H9 (cell line): ENCODE measurements at regions not wholly inside any gene's neighbourhood (a gene's known extent, or its start where the extent isn't known, plus 50 kb on each side); places are given as distances from the start of the nearest gene placed in this dataset.

Experiments
- DNase-seq: peaks from one replicate; pipeline ENCODE4 v3.0.0-alpha.2; 2017
- H2AFZ ChIP-seq: one replicate; pipeline ENCODE4 v1.6.1; 2013; ENCODE audit warnings: mild to moderate bottlenecking, low read length, control low read depth, moderate library complexity
- H2AK5ac ChIP-seq: 2 replicates; pipeline ENCODE4 v1.6.1; 2013; ENCODE audit warnings: low read length, control low read depth, mixed read lengths; ENCODE audit not compliant: insufficient read length
- H2BK120ac ChIP-seq: one replicate; pipeline ENCODE4 v1.6.1; 2013; ENCODE audit warnings: low read depth, mild to moderate bottlenecking, low read length, control low read depth, inconsistent platforms; ENCODE audit not compliant: poor library complexity, severe bottlenecking
- H2BK12ac ChIP-seq: 2 replicates; pipeline ENCODE4 v1.6.1; 2013; ENCODE audit warnings: low read length, control low read depth, mixed read lengths, low read depth; ENCODE audit not compliant: insufficient read length
- H2BK15ac ChIP-seq: 2 replicates; pipeline ENCODE4 v1.6.1; 2013; ENCODE audit warnings: low read depth, low read length, control low read depth
- H2BK20ac ChIP-seq: one replicate; pipeline ENCODE4 v1.6.1; 2013; ENCODE audit warnings: low read depth, mild to moderate bottlenecking, low read length, control low read depth, inconsistent platforms; ENCODE audit not compliant: poor library complexity, severe bottlenecking
- H2BK5ac ChIP-seq: 2 replicates; pipeline ENCODE4 v1.6.1; 2013; ENCODE audit warnings: low read length, control low read depth, mixed read lengths; ENCODE audit not compliant: insufficient read length
- H3K14ac ChIP-seq: 2 replicates; pipeline ENCODE4 v1.6.1; 2013; ENCODE audit warnings: low read length, control low read depth; ENCODE audit not compliant: insufficient read depth
- H3K18ac ChIP-seq: 2 replicates; pipeline ENCODE4 v1.6.1; 2013; ENCODE audit warnings: low read depth, mild to moderate bottlenecking, mixed read lengths, low read length, control low read depth; ENCODE audit not compliant: insufficient read length
- H3K23ac ChIP-seq: 2 replicates; pipeline ENCODE4 v1.6.1; 2013; ENCODE audit warnings: low read length, control low read depth, mixed read lengths, low read depth; ENCODE audit not compliant: insufficient read length
- H3K23me2 ChIP-seq: 2 replicates; pipeline ENCODE4 v1.6.1; 2013; ENCODE audit warnings: low read depth, mild to moderate bottlenecking, mixed read lengths, low read length, control low read depth; ENCODE audit not compliant: insufficient read length, poor library complexity, severe bottlenecking
- H3K27ac ChIP-seq: 2 replicates; pipeline ENCODE4 v1.5.1; 2013; ENCODE audit warnings: low read length, control low read depth, mixed read lengths, low read depth; ENCODE audit not compliant: insufficient read length
- H3K27me3 ChIP-seq: 2 replicates; pipeline ENCODE4 v1.6.1; 2013; ENCODE audit warnings: low read length, control low read depth, inconsistent platforms; ENCODE audit not compliant: insufficient read depth
- H3K4ac ChIP-seq: 2 replicates; pipeline ENCODE4 v1.6.1; 2013; ENCODE audit warnings: low read depth, mild to moderate bottlenecking, control low read depth, inconsistent platforms, low read length, moderate library complexity
- H3K4me1 ChIP-seq: 2 replicates; pipeline ENCODE4 v1.6.1; 2013; ENCODE audit warnings: low read length, control low read depth, inconsistent platforms; ENCODE audit not compliant: insufficient read depth
- H3K4me2 ChIP-seq: 2 replicates; pipeline ENCODE4 v1.6.1; 2013; ENCODE audit warnings: low read length, control low read depth, mixed read lengths; ENCODE audit not compliant: insufficient read length, insufficient read depth
- H3K56ac ChIP-seq: 2 replicates; pipeline ENCODE4 v1.6.1; 2013; ENCODE audit warnings: low read depth, mild to moderate bottlenecking, mixed read lengths, low read length, control low read depth; ENCODE audit not compliant: insufficient read length
- H3K79me1 ChIP-seq: 2 replicates; pipeline ENCODE4 v1.6.1; 2013; ENCODE audit warnings: low read depth, mild to moderate bottlenecking, moderate library complexity, low read length, control low read depth, inconsistent platforms; ENCODE audit not compliant: insufficient read depth, poor library complexity, severe bottlenecking
- H3K79me2 ChIP-seq: 2 replicates; pipeline ENCODE4 v1.6.1; 2013; ENCODE audit warnings: low read length, control low read depth, inconsistent platforms; ENCODE audit not compliant: insufficient read depth
- H3K9ac ChIP-seq: 2 replicates; pipeline ENCODE4 v1.6.1; 2013; ENCODE audit warnings: low read length, control low read depth, mixed read lengths; ENCODE audit not compliant: insufficient read length; ENCODE audit errors: extremely low read depth
- H3K9me3 ChIP-seq: one replicate; pipeline ENCODE4 v1.6.1; 2013; ENCODE audit warnings: low read depth, low read length, inconsistent platforms; ENCODE audit not compliant: control insufficient read depth
- H3T11ph ChIP-seq: one replicate; pipeline ENCODE4 v1.6.1; 2013; ENCODE audit warnings: mild to moderate bottlenecking, low read length, control low read depth, inconsistent platforms
- H4K20me1 ChIP-seq: one replicate; pipeline ENCODE4 v1.6.1; 2013; ENCODE audit not compliant: control insufficient read depth, insufficient read length, insufficient read depth
- H4K5ac ChIP-seq: 2 replicates; pipeline ENCODE4 v1.6.1; 2013; ENCODE audit warnings: low read depth, mild to moderate bottlenecking, mixed read lengths, low read length, control low read depth; ENCODE audit not compliant: insufficient read length
- H4K8ac ChIP-seq: replicated peaks from 2 replicates; pipeline ENCODE4 v1.6.1; 2013; ENCODE audit warnings: low read length, control low read depth, mixed read lengths, low read depth; ENCODE audit not compliant: insufficient read length
- H4K91ac ChIP-seq: 2 replicates; pipeline ENCODE4 v1.6.1; 2013; ENCODE audit warnings: low read depth, mild to moderate bottlenecking, moderate library complexity, mixed read lengths, low read length, control low read depth; ENCODE audit not compliant: insufficient read length
- H3K27ac Mint-ChIP-seq, 3 experiments: 2 replicates in 2 of 3; 3 replicates in 1 of 3; pipeline ENCODE4 v1.8.0; 2020 to 2021; ENCODE audit warnings: mixed read lengths in 3 of 3, mild to moderate bottlenecking in 1 of 3, moderate library complexity in 1 of 3
- H3K27me3 Mint-ChIP-seq: 2 replicates; pipeline ENCODE4 v1.8.0; 2021; ENCODE audit warnings: low read depth, mild to moderate bottlenecking, moderate library complexity, mixed read lengths
- H3K36me3 Mint-ChIP-seq, 3 experiments: 2 replicates in 2 of 3; 3 replicates in 1 of 3; pipeline ENCODE4 v1.8.0; 2020 to 2021; ENCODE audit warnings: low read depth in 3 of 3, mixed read lengths in 3 of 3; ENCODE audit not compliant: insufficient read depth in 1 of 3
- H3K4me1 Mint-ChIP-seq, 2 experiments: 2 replicates each; pipeline ENCODE4 v1.8.0; 2020; ENCODE audit warnings: mixed read lengths in 2 of 2
- H3K4me3 Mint-ChIP-seq, 2 experiments: 2 replicates in 1 of 2; 3 replicates in 1 of 2; pipeline ENCODE4 v1.8.0; 2020 to 2021; ENCODE audit warnings: mild to moderate bottlenecking in 2 of 2, mixed read lengths in 2 of 2, moderate library complexity in 1 of 2
- H3K9me3 Mint-ChIP-seq, 2 experiments: 2 replicates in 1 of 2; 3 replicates in 1 of 2; pipeline ENCODE4 v1.8.0; 2020; ENCODE audit warnings: mild to moderate bottlenecking in 2 of 2, mixed read lengths in 2 of 2, moderate library complexity in 1 of 2
- CTCF ChIP-seq: fragments of 200-600 bp; sonication (generic); conservative IDR thresholded peaks from 3 replicates; pipeline ENCODE4 v1.8.0; 2021; ENCODE audit warnings: antibody characterized with exemption, mild to moderate bottlenecking
- WGBS: extraction: QIAGEN DNeasy Blood & Tissue Kit; methylation state at CpG from one replicate; pipeline ENCODE4 v1.1.7; 2013; ENCODE audit warnings: missing lambda C conversion rate, low lambda C conversion rate, mixed read lengths; ENCODE audit not compliant: insufficient read length; ENCODE audit errors: extremely low coverage; 5-methylcytosine and 5-hydroxymethylcytosine counted together

GRCh38 chr18:46243095-46243494, 138.9 kb downstream of the HAUS1 start:
- Histone ChIP-seq H3K4me1 (no peaks in the 10 kb centered on the region; the same call in 1 of the 2 replicates), H3K23ac (no peak overlapping the region), H4K20me1 (no peaks in the 10 kb centered on the region), H2AFZ (no peak overlapping the region), H3K14ac (no peak overlapping the region), H2BK5ac (no peak overlapping the region), H4K8ac (no peak overlapping the region), H2AK5ac (no peak overlapping the region), H2BK12ac (no peak overlapping the region), H3K9ac (no peak overlapping the region), H2BK120ac (no peak overlapping the region), H3K9me3 (no peaks in the 10 kb centered on the region), H3K18ac (no peak overlapping the region), H3K79me1 (peaks cover 2% of the 10 kb centered on the region), H3K23me2 (no peaks in the 10 kb centered on the region), H3K27me3 (no peaks in the 10 kb centered on the region), H3K27ac (no peak overlapping the region), H4K5ac (no peak overlapping the region), H3K56ac (no peak overlapping the region), H3K79me2 (no peaks in the 10 kb centered on the region; the same call in 1 of the 2 replicates), H3K4me2 (no peak overlapping the region), H3K4ac (no peak overlapping the region), H2BK20ac (no peak overlapping the region), H2BK15ac (no peak overlapping the region), H3T11ph (no peak overlapping the region), H4K91ac (no peak overlapping the region)
- TF ChIP-seq CTCF = no peak
- Mint-ChIP-seq H3K36me3 (no peaks in the 10 kb centered on the region), H3K4me3 (no peak overlapping the region), H3K27me3 (no peaks in the 10 kb centered on the region), H3K27ac (0 out of 7 replicates have a peak overlapping the region, but pooled peaks of 1 of the 3 experiments have one; percentile 24), H3K9me3 (no peaks in the 10 kb centered on the region), H3K4me1 (peaks cover 25 to 37% of the 10 kb centered on the region in 2 experiments)
- DNase-seq = no peak
- WGBS = no CpG with 5 or more reads among the region's 1 CpG
